BJ (cell line): ENCODE measurements at regions not wholly inside any gene's neighbourhood (a gene's known extent, or its start where the extent isn't known, plus 50 kb on each side); places are given as distances from the start of the nearest gene placed in this dataset.

Experiments used
- CTCF ChIA-PET: fragments of 350-600 bp; formaldehyde crosslinking; extraction: SDS; loops from one replicate; lab custom pipeline; 2021; ENCODE audit warnings: antibody characterized with exemption, inconsistent platforms; lab: Yijun Ruan, JAX
- POLR2A ChIA-PET: fragments of 300-600 bp; sonication (Branson Sonifier 250); formaldehyde crosslinking; extraction: SDS; loops from one replicate; lab custom pipeline; 2021; ENCODE audit warnings: antibody characterized with exemption; lab: Charles Lee
- DNase-seq: peaks from one replicate; pipeline ENCODE4 v3.0.0-alpha.2; 2011; ENCODE audit warnings: low read depth
- H3K27me3 ChIP-seq: 2 replicates; pipeline ENCODE4 v1.6.0; 2011; ENCODE audit warnings: low read length; ENCODE audit not compliant: control insufficient read depth, insufficient read depth
- H3K36me3 ChIP-seq: 2 replicates; pipeline ENCODE4 v1.5.1; 2011; ENCODE audit warnings: low read length; ENCODE audit not compliant: control insufficient read depth, insufficient read depth
- H3K4me3 ChIP-seq: 2 replicates; pipeline ENCODE4 v1.5.1; 2011; ENCODE audit warnings: low read depth, mild to moderate bottlenecking, control low read depth, low read length
- TF ChIP-seq, protein P1 (sequence below): IDR thresholded peaks from 2 replicates; pipeline ENCODE4 v1.5.1; 2011; ENCODE audit warnings: low read depth, mild to moderate bottlenecking, control low read depth, inconsistent platforms, low read length, moderate library complexity; ENCODE audit not compliant: insufficient read depth

DNA sequence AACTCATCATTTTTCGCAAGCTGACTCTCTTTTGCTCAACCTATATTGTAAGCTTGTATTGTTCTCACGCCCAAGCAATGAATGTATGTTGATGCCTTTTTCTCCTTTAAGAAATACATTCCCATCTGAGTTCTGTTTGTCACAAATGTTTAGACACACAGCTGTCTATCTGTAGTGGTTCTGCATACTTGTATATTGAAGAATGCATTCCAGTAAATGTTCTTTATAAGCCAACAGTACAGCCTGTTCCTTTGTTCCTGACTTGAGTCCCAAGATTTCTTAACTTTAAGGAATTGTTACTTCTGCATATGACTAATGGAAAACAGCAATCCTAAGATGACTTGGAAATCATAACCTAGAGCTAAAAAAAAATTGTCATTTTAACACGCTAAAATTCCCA lies 849.1 kb upstream of the POU3F3 start:
- DNase-seq = no peak
- POLR2A ChIA-PET = no interaction called here

DNA sequence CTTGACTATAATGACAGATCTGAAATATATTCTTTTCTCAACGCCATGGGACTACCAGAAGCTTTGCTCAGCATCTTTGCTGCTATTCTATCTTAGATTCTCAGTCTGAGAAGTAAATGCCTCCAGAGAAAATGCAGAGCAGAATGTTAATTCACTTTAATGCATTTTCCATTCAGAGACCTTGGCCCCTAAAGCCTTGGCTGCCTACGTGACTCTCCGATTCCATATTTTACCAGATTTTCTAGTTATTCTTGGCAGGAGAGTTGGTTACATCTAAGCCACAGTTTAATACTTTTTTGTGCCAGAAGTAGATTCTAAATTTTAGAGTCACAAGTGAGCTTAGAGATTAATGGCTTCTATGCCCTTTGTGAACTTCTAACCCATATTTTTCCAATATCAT lies 837.1 kb upstream of the POU3F3 start:
- POLR2A ChIA-PET = no interaction called here

More for the DNA sequence above, 849.1 kb upstream of the POU3F3 start:
- TF ChIP-seq, protein P1, sequence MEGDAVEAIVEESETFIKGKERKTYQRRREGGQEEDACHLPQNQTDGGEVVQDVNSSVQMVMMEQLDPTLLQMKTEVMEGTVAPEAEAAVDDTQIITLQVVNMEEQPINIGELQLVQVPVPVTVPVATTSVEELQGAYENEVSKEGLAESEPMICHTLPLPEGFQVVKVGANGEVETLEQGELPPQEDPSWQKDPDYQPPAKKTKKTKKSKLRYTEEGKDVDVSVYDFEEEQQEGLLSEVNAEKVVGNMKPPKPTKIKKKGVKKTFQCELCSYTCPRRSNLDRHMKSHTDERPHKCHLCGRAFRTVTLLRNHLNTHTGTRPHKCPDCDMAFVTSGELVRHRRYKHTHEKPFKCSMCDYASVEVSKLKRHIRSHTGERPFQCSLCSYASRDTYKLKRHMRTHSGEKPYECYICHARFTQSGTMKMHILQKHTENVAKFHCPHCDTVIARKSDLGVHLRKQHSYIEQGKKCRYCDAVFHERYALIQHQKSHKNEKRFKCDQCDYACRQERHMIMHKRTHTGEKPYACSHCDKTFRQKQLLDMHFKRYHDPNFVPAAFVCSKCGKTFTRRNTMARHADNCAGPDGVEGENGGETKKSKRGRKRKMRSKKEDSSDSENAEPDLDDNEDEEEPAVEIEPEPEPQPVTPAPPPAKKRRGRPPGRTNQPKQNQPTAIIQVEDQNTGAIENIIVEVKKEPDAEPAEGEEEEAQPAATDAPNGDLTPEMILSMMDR = no peak
- Histone ChIP-seq H3K4me3 (no peak overlapping the region), H3K36me3 (no peaks in the 10 kb centered on the region), H3K27me3 (no peaks in the 10 kb centered on the region)
- CTCF ChIA-PET = no interaction called here

DNA sequence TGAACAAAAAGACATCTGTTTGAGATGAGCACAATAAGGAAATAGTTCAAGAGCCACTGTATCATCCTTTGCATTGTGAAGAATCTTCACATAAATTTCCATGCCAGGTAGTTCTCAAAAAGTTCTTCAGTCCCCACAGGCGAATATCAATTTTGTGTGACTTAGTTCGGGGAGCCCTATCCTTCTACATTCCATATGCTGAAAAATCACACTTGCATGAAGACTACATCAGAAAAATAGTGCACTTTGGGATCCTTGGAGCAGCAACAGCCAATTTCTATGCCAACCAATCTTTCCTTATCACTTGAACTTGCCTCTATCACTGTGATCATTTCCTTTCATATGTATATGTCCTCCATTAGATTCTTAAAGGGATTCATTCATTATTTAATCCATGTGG lies 830.6 kb upstream of the POU3F3 start:
- CTCF ChIA-PET = no interaction called here
- no peak overlapping the region for H3K4me3 ChIP-seq
- POLR2A ChIA-PET = no interaction called here
- TF ChIP-seq, protein P1 = no peak
- no peak for DNase-seq
- H3K27me3 ChIP-seq = no peaks in the 10 kb centered on the region
- H3K36me3 ChIP-seq = no peaks in the 10 kb centered on the region

More for the DNA sequence above, 837.1 kb upstream of the POU3F3 start:
- no peaks in the 10 kb centered on the region for H3K36me3 ChIP-seq
- TF ChIP-seq, protein P1 = no peak
- no peaks in the 10 kb centered on the region for H3K27me3 ChIP-seq
- DNase-seq = no peak
- CTCF ChIA-PET = interaction anchor here (0.6 kb wide), 1 partner anchor 465 kb away, joined by 3 read pairs; no protein-coding TSS in a partner anchor
- H3K4me3 ChIP-seq = no peak overlapping the region

DNA sequence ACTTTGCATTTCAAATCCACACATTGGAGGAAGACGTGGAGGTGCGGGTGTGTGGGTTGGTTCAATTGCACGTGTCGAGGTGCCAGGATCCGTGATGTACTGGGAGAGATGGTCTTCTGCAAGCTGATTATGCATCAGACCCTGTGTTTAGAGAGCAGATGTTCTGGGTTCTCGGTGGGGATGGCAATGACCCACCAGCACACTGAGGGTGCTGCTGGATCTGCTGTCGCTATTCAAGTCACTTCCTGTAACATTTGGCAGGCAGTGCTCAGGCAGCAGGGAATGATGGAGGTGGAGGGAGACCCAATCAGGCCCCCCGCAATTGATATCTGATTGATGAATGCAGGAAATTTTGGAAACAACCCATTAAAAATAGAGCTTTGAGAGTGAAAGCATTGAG lies 830.1 kb upstream of the POU3F3 start:
- TF ChIP-seq, protein P1 = no peak
- ChIA-PET POLR2A (no interaction called here), CTCF (no interaction called here)
- H3K27me3 ChIP-seq = no peaks in the 10 kb centered on the region
- no peaks in the 10 kb centered on the region for H3K36me3 ChIP-seq
- no peak for DNase-seq
- no peak overlapping the region for H3K4me3 ChIP-seq

DNA sequence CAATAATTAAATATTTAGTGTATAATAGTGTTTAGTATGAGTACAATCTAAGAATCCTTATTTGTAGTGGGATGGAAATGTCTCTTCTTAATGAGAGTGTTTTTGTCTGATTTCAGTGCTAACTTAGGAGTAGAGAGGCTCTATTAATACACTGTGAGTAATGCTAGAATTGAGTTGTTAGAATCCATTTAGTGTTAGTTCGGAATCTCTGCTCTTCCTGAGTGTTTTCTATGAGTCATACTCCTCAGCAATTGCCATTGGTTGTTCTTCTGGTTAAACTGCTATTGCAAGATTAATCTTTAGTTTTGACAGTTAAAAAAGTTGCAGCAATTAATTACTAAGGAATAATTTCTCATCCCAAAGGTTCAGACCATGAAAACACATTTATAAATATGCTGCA lies 828.6 kb upstream of the POU3F3 start:
- Histone ChIP-seq H3K36me3 (no peaks in the 10 kb centered on the region), H3K27me3 (no peaks in the 10 kb centered on the region), H3K4me3 (no peak overlapping the region)
- ChIA-PET CTCF (no interaction called here), POLR2A (no interaction called here)
- TF ChIP-seq, protein P1 = no peak
- no peak for DNase-seq
